HG03469 (cell line): ENCODE measurements at regions not wholly inside any gene's neighbourhood (a gene's known extent, or its start where the extent isn't known, plus 50 kb on each side); places are given as distances from the start of the nearest gene placed in this dataset.
"Not testable (repeated sequence)": the region's sequence is repeated elsewhere in the genome, so short reads cannot be mapped to it uniquely, and the experiment has no call there.

Source experiments
- ATAC-seq: cut with Tn5 transposase; IDR thresholded peaks from one replicate; pipeline ENCODE4 v1.9.1; 2021; ENCODE audit warnings: mild to moderate bottlenecking, moderate library complexity, moderate number of reproducible peaks; ENCODE audit not compliant: unreplicated experiment

DNA sequence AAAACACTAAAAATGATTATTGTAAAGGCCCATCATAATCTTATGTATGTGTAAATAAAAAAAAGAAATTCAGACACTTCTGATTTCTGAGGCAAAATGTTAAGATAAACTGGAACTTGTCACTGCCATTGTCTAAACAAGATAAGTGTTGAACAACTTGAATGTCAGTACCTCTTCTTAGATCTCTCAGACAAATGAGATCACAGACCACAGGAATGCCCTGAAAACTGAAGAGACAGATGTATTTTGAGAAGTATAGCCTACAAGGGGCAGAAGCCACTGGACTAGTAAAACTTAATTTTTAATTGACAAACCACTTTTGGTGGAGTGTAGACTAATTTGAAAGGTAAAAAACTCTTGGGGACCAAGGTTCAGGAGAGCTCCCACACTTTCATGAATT is 375.5 kb upstream of the SLITRK5 start:
- no peak for ATAC-seq

- no peak for ATAC-seq
Measured at GRCh38 chr13:87302034-87302433, 369.1 kb upstream of the SLITRK5 start.

GRCh38 chr13:87302931-87303330 is 368.2 kb upstream of the SLITRK5 start:
- ATAC-seq: no peak

GRCh38 chr13:87311165-87311564 is 360.0 kb upstream of the SLITRK5 start:
- no peak for ATAC-seq

- no peak for ATAC-seq
Measured at GRCh38 chr13:87314822-87315221, 356.3 kb upstream of the SLITRK5 start.

- ATAC-seq: no peak
Measured at GRCh38 chr13:87322386-87322785, 348.8 kb upstream of the SLITRK5 start.

GRCh38 chr13:87324558-87324957 is 346.6 kb upstream of the SLITRK5 start:
- ATAC-seq: no peak

DNA sequence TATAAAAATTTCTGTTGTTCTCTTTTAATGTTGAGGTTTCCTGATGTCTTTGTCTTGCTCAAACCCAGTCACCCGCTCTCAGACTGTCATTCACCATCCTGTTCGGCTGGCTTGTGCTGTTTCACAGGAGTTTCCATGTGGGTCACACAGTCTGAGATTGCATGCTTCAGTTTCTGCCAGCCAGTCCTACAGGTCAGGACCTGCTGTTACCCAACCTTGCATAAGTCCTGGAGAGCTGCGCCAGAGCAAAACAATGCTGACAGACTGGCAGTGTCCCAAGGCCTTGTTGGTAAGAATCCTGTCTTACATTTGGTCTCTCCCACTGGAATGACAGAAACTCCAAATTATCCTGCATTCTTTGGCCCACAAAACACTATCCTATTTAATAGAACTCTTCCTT is 340.0 kb upstream of the SLITRK5 start:
- no peak for ATAC-seq

DNA sequence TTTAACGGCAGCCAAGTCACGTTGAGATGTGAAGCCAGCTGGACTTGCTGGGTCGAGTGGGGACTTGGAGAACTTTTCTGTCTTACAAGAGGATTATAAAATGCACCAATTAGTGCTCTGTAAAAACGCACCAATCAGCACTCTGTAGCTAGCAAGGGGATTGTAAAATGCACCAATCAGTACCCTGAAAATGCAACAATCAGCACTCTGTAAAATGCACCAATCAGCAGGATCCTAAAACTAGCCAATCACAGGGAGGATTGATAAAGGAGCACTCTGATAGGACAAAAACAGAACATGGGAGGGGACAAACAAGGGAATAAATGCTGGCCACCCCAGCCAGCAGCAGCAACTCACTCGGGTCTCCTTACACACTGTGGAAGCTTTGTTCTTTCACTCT is 337.6 kb upstream of the SLITRK5 start:
- no peak for ATAC-seq

GRCh38 chr13:87334176-87334575 is 337.0 kb upstream of the SLITRK5 start:
- no peak for ATAC-seq

DNA sequence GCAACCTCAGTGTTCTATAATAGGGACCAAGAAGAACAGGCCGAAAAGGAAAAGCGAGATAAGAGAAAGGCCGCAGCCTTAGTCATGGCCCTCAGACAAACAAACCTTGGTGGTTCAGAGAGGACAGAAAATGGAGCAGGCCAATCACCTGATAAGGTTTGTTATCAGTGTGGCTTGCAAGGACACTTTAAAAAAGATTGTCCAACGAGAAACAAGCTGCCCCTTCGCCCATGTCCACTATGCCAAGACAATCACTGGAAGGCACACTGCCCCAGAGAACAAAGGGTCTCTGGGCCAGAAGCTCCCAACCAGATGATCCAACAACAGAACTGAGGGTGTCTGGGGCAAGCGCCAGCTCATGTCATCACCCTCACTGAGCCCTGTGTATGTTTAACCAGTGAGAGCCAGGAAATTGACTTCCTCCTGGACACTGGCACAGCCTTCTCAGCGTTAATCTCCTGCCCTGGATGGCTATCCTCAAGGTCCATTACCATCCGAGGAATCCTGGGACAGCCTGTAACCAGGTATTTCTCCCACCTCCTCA is 334.8 kb upstream of the SLITRK5 start:
- not testable (repeated sequence) for ATAC-seq

DNA sequence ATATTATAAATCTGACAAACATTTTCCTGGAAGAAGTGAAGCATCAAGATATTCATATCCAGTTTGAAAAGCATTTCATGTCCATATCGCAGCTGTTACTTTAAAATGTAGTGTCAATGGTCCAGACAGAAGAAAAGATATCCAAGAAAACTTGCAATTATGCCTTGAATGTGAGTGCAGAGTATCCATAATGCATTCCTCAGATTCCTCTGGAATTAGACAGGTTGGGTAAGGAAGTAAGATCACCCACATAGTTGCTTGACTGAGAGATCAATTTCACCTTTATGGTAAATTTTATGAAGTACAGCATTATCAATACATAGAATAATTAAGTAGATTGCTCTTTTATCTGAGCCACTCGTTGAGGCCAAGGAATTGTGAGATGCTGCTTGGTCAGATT is 327.0 kb upstream of the SLITRK5 start:
- no peak for ATAC-seq

- no peak for ATAC-seq
Measured at GRCh38 chr13:87355451-87355850, 315.7 kb upstream of the SLITRK5 start.

DNA sequence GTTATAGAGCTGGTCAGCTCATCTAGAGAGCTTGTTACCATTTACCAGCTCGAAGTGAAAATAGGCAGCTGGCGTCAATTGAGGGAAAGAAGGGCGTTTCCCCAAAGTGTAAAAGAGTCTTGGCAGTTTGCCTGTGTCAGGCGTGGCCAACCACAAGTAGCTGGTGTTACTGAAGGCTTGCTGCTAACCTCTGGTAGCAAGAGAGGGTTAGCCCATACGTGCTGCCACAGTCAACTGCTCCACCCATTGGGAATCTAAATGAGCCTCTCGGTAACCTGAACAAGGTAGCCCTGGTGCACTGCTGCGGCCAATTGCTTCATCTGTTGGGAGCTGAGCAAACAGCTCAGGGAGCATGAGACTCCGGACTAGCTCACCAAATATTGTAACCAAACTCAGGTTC is 314.9 kb upstream of the SLITRK5 start:
- ATAC-seq: no peak

- ATAC-seq: no peak
Measured at GRCh38 chr13:87358319-87358718, 312.9 kb upstream of the SLITRK5 start.

- ATAC-seq: no peak
Measured at GRCh38 chr13:87361216-87361615, 310.0 kb upstream of the SLITRK5 start.

GRCh38 chr13:87368639-87369038 is 302.5 kb upstream of the SLITRK5 start:
- ATAC-seq: no peak

GRCh38 chr13:87376081-87376480 is 295.1 kb upstream of the SLITRK5 start:
- no peak for ATAC-seq

GRCh38 chr13:87384099-87384498 is 287.1 kb upstream of the SLITRK5 start:
- ATAC-seq: no peak

DNA sequence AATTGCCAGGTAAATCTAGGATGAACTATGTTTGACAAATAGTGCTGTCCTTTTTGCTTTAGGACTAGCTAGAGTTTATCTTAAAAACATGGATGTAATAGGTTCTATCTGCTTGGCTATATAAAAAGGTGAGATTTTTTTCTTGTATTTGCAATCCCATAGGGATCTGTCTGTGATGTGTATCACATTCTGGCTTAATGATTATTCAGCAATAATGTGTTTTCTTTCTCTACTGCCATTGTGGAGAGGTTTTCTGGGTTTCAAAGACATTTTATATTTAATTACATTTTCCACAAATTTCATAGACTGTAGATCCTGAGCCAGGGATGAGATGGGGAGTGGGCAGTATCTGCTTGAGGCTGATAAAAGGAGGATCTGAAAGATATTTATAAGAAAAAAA is 277.8 kb upstream of the SLITRK5 start:
- ATAC-seq: no peak

GRCh38 chr13:87398047-87398446 is 273.1 kb upstream of the SLITRK5 start:
- ATAC-seq: no peak

- ATAC-seq: no peak
Measured at GRCh38 chr13:87403748-87404432, 267.3 kb upstream of the SLITRK5 start.

DNA sequence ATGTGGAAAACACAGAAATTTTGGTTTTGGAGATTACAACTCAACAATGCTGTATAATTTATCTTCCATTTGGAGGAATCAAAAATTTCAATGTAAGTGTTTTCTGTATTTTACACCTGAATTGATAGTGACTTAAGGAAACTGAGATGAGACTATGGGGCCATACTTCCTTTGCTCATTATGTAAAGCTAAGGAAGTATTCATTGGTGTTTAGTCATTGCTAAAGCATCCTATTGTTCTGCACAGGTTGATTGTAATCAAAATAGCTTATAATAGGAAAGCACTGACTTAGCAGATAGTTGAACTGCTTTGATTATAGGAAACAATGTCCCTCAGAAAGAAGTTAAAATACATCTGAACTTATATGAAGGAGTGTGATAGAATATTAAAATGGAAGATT is 244.4 kb upstream of the SLITRK5 start:
- ATAC-seq: no peak
